ENCODE measurements at regions not wholly inside any gene's neighbourhood (a gene's known extent, or its start where the extent isn't known, plus 50 kb on each side); places are given as distances from the start of the nearest gene placed in this dataset.
A peak's percentile ranks its signal among the peaks of the same experiment; 100 is the strongest.
"Not testable (repeated sequence)": the region's sequence is repeated elsewhere in the genome, so short reads cannot be mapped to it uniquely, and the experiment has no call there.

- DNase-seq (ENCODE audit: low read depth in 2 of 2): no peak
Observed at GRCh38 chr7:106749165-106749564, 88.2 kb upstream of the CCDC71L start.

GRCh38 chr7:106750773-106751172 is 89.8 kb upstream of the CCDC71L start:
- no peak for DNase-seq (ENCODE audit: low read depth in 2 of 2)

GRCh38 chr7:106752367-106752766 is 91.4 kb upstream of the CCDC71L start:
- DNase-seq (ENCODE audit: low read depth in 2 of 2): no peak

GRCh38 chr7:106755024-106755423 is 94.1 kb upstream of the CCDC71L start:
- DNase-seq (ENCODE audit: low read depth in 2 of 2): not testable (repeated sequence)

GRCh38 chr7:106755641-106756040 is 94.7 kb upstream of the CCDC71L start:
- no peak for DNase-seq (ENCODE audit: low read depth in 2 of 2)

GRCh38 chr7:106756071-106756470 is 95.1 kb upstream of the CCDC71L start:
- no peak for DNase-seq (ENCODE audit: low read depth in 2 of 2)

- no peak for DNase-seq (ENCODE audit: low read depth in 2 of 2)
Observed at GRCh38 chr7:106756884-106757283, 95.9 kb upstream of the CCDC71L start.

GRCh38 chr7:106757846-106758245 is 96.9 kb upstream of the CCDC71L start:
- no peak for DNase-seq (ENCODE audit: low read depth in 2 of 2)

- not testable (repeated sequence) for DNase-seq (ENCODE audit: low read depth in 2 of 2)
Observed at GRCh38 chr7:106762845-106763244, 101.9 kb upstream of the CCDC71L start.

- DNase-seq (ENCODE audit: low read depth in 2 of 2): no peak
Observed at GRCh38 chr7:106763717-106764116, 101.4 kb upstream of the PIK3CG start.

GRCh38 chr7:106765727-106766355 is 99.2 kb upstream of the PIK3CG start:
- no peak for DNase-seq (ENCODE audit: low read depth in 2 of 2)

GRCh38 chr7:106766551-106766950 is 98.5 kb upstream of the PIK3CG start:
- DNase-seq (ENCODE audit: low read depth in 2 of 2): no peak

- DNase-seq (ENCODE audit: low read depth in 2 of 2): peak; percentile 45 to 47
Observed at GRCh38 chr7:106767078-106767477, 98.0 kb upstream of the PIK3CG start.

- DNase-seq (ENCODE audit: low read depth in 2 of 2): no peak
Observed at GRCh38 chr7:106767498-106768323, 97.4 kb upstream of the PIK3CG start.

- DNase-seq (ENCODE audit: low read depth in 2 of 2): no peak
Observed at GRCh38 chr7:106768324-106768751, 96.7 kb upstream of the PIK3CG start.

GRCh38 chr7:106770191-106770590 is 94.9 kb upstream of the PIK3CG start:
- DNase-seq (ENCODE audit: low read depth in 2 of 2): peak; percentile 76 to 77

GRCh38 chr7:106772655-106773108 is 92.4 kb upstream of the PIK3CG start:
- no peak for DNase-seq (ENCODE audit: low read depth in 2 of 2)

GRCh38 chr7:106773228-106773627 is 91.9 kb upstream of the PIK3CG start:
- no peak for DNase-seq (ENCODE audit: low read depth in 2 of 2)

GRCh38 chr7:106773721-106774120 is 91.4 kb upstream of the PIK3CG start:
- no peak for DNase-seq (ENCODE audit: low read depth in 2 of 2)

GRCh38 chr7:106774213-106774767 is 90.8 kb upstream of the PIK3CG start:
- no peak for DNase-seq (ENCODE audit: low read depth in 2 of 2)

GRCh38 chr7:106774768-106775551 is 90.1 kb upstream of the PIK3CG start:
- DNase-seq (ENCODE audit: low read depth in 2 of 2): no peak

- no peak for DNase-seq (ENCODE audit: low read depth in 2 of 2)
Observed at GRCh38 chr7:106775552-106775936, 89.5 kb upstream of the PIK3CG start.

Measured in fibroblast of skin of left quadriceps (primary cell).